GM19025 (cell line): ENCODE measurements at regions not wholly inside any gene's neighbourhood (a gene's known extent, or its start where the extent isn't known, plus 50 kb on each side); places are given as distances from the start of the nearest gene placed in this dataset.
"Not testable (repeated sequence)": the region's sequence is repeated elsewhere in the genome, so short reads cannot be mapped to it uniquely, and the experiment has no call there.

ENCODE experiments used
- ATAC-seq: cut with Tn5 transposase; IDR thresholded peaks from one replicate; pipeline ENCODE4 v1.9.1; 2021; ENCODE audit warnings: mild to moderate bottlenecking, low read depth, moderate library complexity; ENCODE audit not compliant: unreplicated experiment

GRCh38 chr18:28342231-28342630 is 165.3 kb upstream of the CDH2 start:
- no peak for ATAC-seq

GRCh38 chr18:28338316-28338715 is 161.4 kb upstream of the CDH2 start:
- no peak for ATAC-seq

- ATAC-seq = no peak
These were observed 157.6 kb upstream of the CDH2 start for GRCh38 chr18:28334516-28334915.

GRCh38 chr18:28332071-28332470 is 155.1 kb upstream of the CDH2 start:
- no peak for ATAC-seq

GRCh38 chr18:28331551-28331950 is 154.6 kb upstream of the CDH2 start:
- ATAC-seq = no peak

- ATAC-seq = no peak
These were observed 136.7 kb upstream of the CDH2 start for GRCh38 chr18:28313602-28314001.

GRCh38 chr18:28288784-28289183 is 111.9 kb upstream of the CDH2 start:
- ATAC-seq = no peak

GRCh38 chr18:28287146-28287545 is 110.2 kb upstream of the CDH2 start:
- no peak for ATAC-seq

GRCh38 chr18:28284132-28284531 is 107.2 kb upstream of the CDH2 start:
- no peak for ATAC-seq

GRCh38 chr18:28281400-28281799 is 104.5 kb upstream of the CDH2 start:
- no peak for ATAC-seq

GRCh38 chr18:28269750-28270149 is 92.8 kb upstream of the CDH2 start:
- no peak for ATAC-seq

GRCh38 chr18:28267878-28268625 is 91.1 kb upstream of the CDH2 start:
- no peak for ATAC-seq

GRCh38 chr18:28267276-28267675 is 90.3 kb upstream of the CDH2 start:
- no peak for ATAC-seq

- ATAC-seq = no peak
These were observed 79.2 kb upstream of the CDH2 start for GRCh38 chr18:28256166-28256565.

- no peak for ATAC-seq
These were observed 71.7 kb upstream of the CDH2 start for GRCh38 chr18:28248653-28249052.

GRCh38 chr18:28240626-28241025 is 63.7 kb upstream of the CDH2 start:
- not testable (repeated sequence) for ATAC-seq

- ATAC-seq = no peak
These were observed 59.6 kb upstream of the CDH2 start for GRCh38 chr18:28236487-28236886.
